BE2C (cell line): ENCODE measurements at regions not wholly inside any gene's neighbourhood (a gene's known extent, or its start where the extent isn't known, plus 50 kb on each side); places are given as distances from the start of the nearest gene placed in this dataset.

Source experiments
- DNase-seq: peaks from one replicate; pipeline ENCODE4 v3.0.0-alpha.2; 2020
- H3K27me3 ChIP-seq: fragments of 250-450 bp; sonication (Bioruptor Pico); 2 replicates; pipeline ENCODE4 v1.5.1; 2020; ENCODE audit warnings: mild to moderate bottlenecking
- H3K36me3 ChIP-seq: fragments of 250-450 bp; sonication (Bioruptor Pico); 2 replicates; pipeline ENCODE4 v1.5.1; 2020; ENCODE audit warnings: mild to moderate bottlenecking
- H3K4me1 ChIP-seq: fragments of 250-450 bp; sonication (Bioruptor Pico); 2 replicates; pipeline ENCODE4 v1.5.1; 2020
- H3K4me3 ChIP-seq: 2 replicates; pipeline ENCODE4 v1.5.1; 2011; ENCODE audit warnings: low read depth, low read length
- H3K9me3 ChIP-seq: fragments of 250-450 bp; sonication (Bioruptor Pico); 2 replicates; pipeline ENCODE4 v1.5.1; 2020
- CTCF ChIP-seq: IDR thresholded peaks from 2 replicates; pipeline ENCODE4 v1.5.1; 2012; ENCODE audit warnings: mild to moderate bottlenecking, low read depth, low read length

GRCh38 chr18:67232991-67233390, 283.5 kb downstream of the DSEL start:
- Histone ChIP-seq H3K4me3 (no peak overlapping the region), H3K36me3 (no peaks in the 10 kb centered on the region), H3K9me3 (no peaks in the 10 kb centered on the region), H3K4me1 (no peaks in the 10 kb centered on the region), H3K27me3 (no peaks in the 10 kb centered on the region)
- no peak for TF ChIP-seq CTCF
- no peak for DNase-seq

GRCh38 chr18:67232406-67232805, 284.1 kb downstream of the DSEL start:
- DNase-seq: no peak
- no peak for TF ChIP-seq CTCF
- no peak overlapping the region for H3K4me3 ChIP-seq

GRCh38 chr18:67222887-67223286, 293.6 kb downstream of the DSEL start:
- DNase-seq: no peak
- no peaks in the 10 kb centered on the region for H3K27me3 ChIP-seq
- H3K9me3 ChIP-seq: no peaks in the 10 kb centered on the region

More at GRCh38 chr18:67232406-67232805, 284.1 kb downstream of the DSEL start:
- H3K36me3 ChIP-seq: no peaks in the 10 kb centered on the region
- H3K4me1 ChIP-seq: no peaks in the 10 kb centered on the region
- H3K9me3 ChIP-seq: no peaks in the 10 kb centered on the region
- H3K27me3 ChIP-seq: no peaks in the 10 kb centered on the region

GRCh38 chr18:67219821-67220220, 296.7 kb downstream of the DSEL start:
- no peak overlapping the region for H3K4me3 ChIP-seq
- DNase-seq: no peak
- no peak for TF ChIP-seq CTCF
- no peaks in the 10 kb centered on the region for H3K36me3 ChIP-seq
- H3K9me3 ChIP-seq: no peaks in the 10 kb centered on the region
- no peaks in the 10 kb centered on the region for H3K4me1 ChIP-seq
- H3K27me3 ChIP-seq: no peaks in the 10 kb centered on the region

More at GRCh38 chr18:67222887-67223286, 293.6 kb downstream of the DSEL start:
- Histone ChIP-seq H3K4me1 (no peaks in the 10 kb centered on the region), H3K36me3 (no peaks in the 10 kb centered on the region), H3K4me3 (no peak overlapping the region)
- TF ChIP-seq CTCF: no peak

GRCh38 chr18:67218556-67218955, 298.0 kb downstream of the DSEL start:
- H3K27me3 ChIP-seq: no peaks in the 10 kb centered on the region
- H3K36me3 ChIP-seq: no peaks in the 10 kb centered on the region
- no peaks in the 10 kb centered on the region for H3K9me3 ChIP-seq
- DNase-seq: no peak
- TF ChIP-seq CTCF: no peak
- H3K4me3 ChIP-seq: no peak overlapping the region
- no peaks in the 10 kb centered on the region for H3K4me1 ChIP-seq

GRCh38 chr18:67217551-67218166, 298.9 kb downstream of the DSEL start:
- no peaks in the 10 kb centered on the region for H3K36me3 ChIP-seq
- H3K27me3 ChIP-seq: no peaks in the 10 kb centered on the region
- no peaks in the 10 kb centered on the region for H3K4me1 ChIP-seq
- DNase-seq: peak; percentile 41
- TF ChIP-seq CTCF: peak; percentile 62
- H3K4me3 ChIP-seq: no peak overlapping the region
- no peaks in the 10 kb centered on the region for H3K9me3 ChIP-seq
